Breast epithelium (tissue), 4 donors: ENCODE measurements at regions not wholly inside any gene's neighbourhood (a gene's known extent, or its start where the extent isn't known, plus 50 kb on each side); places are given as distances from the start of the nearest gene placed in this dataset.

Experiments used
- DNase-seq, 2 donors: peaks; one replicate each; pipeline ENCODE4 v3.0.0-alpha.2; 2019; ENCODE audit warnings: low spot score in 2 of 2
- H3K27ac ChIP-seq, 2 donors: fragments of 200-600 bp; sonication (generic) in 1 of 2; one replicate each; pipeline ENCODE4 v1.5.1; 2016 to 2019; ENCODE audit warnings: mild to moderate bottlenecking in 1 of 2
- H3K27me3 ChIP-seq, 2 donors: fragments of 200-600 bp; sonication (generic) in 1 of 2; one replicate each; pipeline versions ENCODE4 v1.5.1 to v1.6.0; 2017 to 2019; ENCODE audit warnings: control low read depth in 1 of 2, mild to moderate bottlenecking in 1 of 2
- H3K36me3 ChIP-seq: fragments of 200-600 bp; one replicate; pipeline ENCODE4 v1.5.1; 2019
- H3K4me1 ChIP-seq, 2 donors: fragments of 200-600 bp; sonication (generic); one replicate each; pipeline ENCODE4 v1.5.1; 2016 to 2019; ENCODE audit warnings: control low read depth in 1 of 2
- H3K4me3 ChIP-seq, 3 donors: fragments of 200-600 bp; sonication (generic); 1 replicate in 2 of 3; 2 replicates in 1 of 3; pipeline ENCODE4 v1.5.1; 2016 to 2019; ENCODE audit warnings: mild to moderate bottlenecking in 3 of 3, moderate library complexity in 2 of 3
- H3K9me3 ChIP-seq, 2 donors: fragments of 200-600 bp; sonication (generic) in 1 of 2; one replicate each; pipeline ENCODE4 v1.5.1; 2016 to 2019; ENCODE audit warnings: control low read depth in 1 of 2
- CTCF ChIP-seq, 3 donors: fragments of 450-650 bp; IDR thresholded peaks; one replicate each; pipeline ENCODE4 v1.5.1; 2016 to 2017; ENCODE audit warnings: antibody characterized with exemption in 3 of 3, mild to moderate bottlenecking in 3 of 3, moderate library complexity in 3 of 3
- POLR2A ChIP-seq: fragments of 450-650 bp; IDR thresholded peaks from one replicate; pipeline ENCODE4 v1.6.1; 2016; ENCODE audit warnings: antibody characterized with exemption, mild to moderate bottlenecking, moderate library complexity
- POLR2AphosphoS5 ChIP-seq, 3 donors: sonication (generic); formaldehyde crosslinking; IDR thresholded peaks; one replicate each; pipeline ENCODE4 v1.6.1; 2017; ENCODE audit warnings: antibody characterized with exemption in 3 of 3
- intact Hi-C: fragments of 100-400 bp; cut with DNase I; formaldehyde crosslinking; loops from one replicate; pipeline ENCODE4 v1.15.1; 2023; ENCODE audit warnings: low total_unique reads

- no peaks in the 10 kb centered on the region for H3K9me3 ChIP-seq
- intact Hi-C loops = no loop called here
- H3K4me3 ChIP-seq = peak overlapping the region; percentile 37 to 70 (median 51)
- no peak overlapping the region for H3K27ac ChIP-seq
- peaks cover 0 to 52% of the 10 kb centered on the region in 2 donors for H3K27me3 ChIP-seq
- peaks cover 0 to 4% of the 10 kb centered on the region in 2 donors for H3K4me1 ChIP-seq
- TF ChIP-seq CTCF (IDR thresholded peaks at IDR 0.05) (no peak), POLR2AphosphoS5 (IDR thresholded peaks at IDR 0.05) (no peak), POLR2A (no peak)
- no peaks in the 10 kb centered on the region for H3K36me3 ChIP-seq
- no peak for DNase-seq
These were observed 2185.1 kb upstream of the TENM3 start for GRCh38 chr4:180057891-180058671.

GRCh38 chr4:180058691-180059215 lies 2184.4 kb upstream of the TENM3 start:
- intact Hi-C loops = no loop called here
- no peak for DNase-seq
- peaks cover 0 to 55% of the 10 kb centered on the region in 2 donors for H3K27me3 ChIP-seq
- H3K27ac ChIP-seq = no peak overlapping the region
- H3K9me3 ChIP-seq = no peaks in the 10 kb centered on the region
- peak overlapping the region; percentile 37 to 70 (median 51) for H3K4me3 ChIP-seq
- TF ChIP-seq CTCF (IDR thresholded peaks at IDR 0.05) (no peak), POLR2AphosphoS5 (IDR thresholded peaks at IDR 0.05) (no peak), POLR2A (no peak)
- H3K4me1 ChIP-seq = peaks cover 0 to 4% of the 10 kb centered on the region in 2 donors
- no peaks in the 10 kb centered on the region for H3K36me3 ChIP-seq

GRCh38 chr4:180059216-180059881 lies 2183.9 kb upstream of the TENM3 start:
- intact Hi-C loops = no loop called here
- Histone ChIP-seq H3K4me3 (peak overlapping the region; percentile 37 to 70 (median 51)), H3K27ac (no peak overlapping the region), H3K4me1 (peaks cover 0 to 4% of the 10 kb centered on the region in 2 donors), H3K9me3 (no peaks in the 10 kb centered on the region), H3K27me3 (peaks cover 0 to 61% of the 10 kb centered on the region in 2 donors), H3K36me3 (no peaks in the 10 kb centered on the region)
- no peak for DNase-seq
- TF ChIP-seq POLR2A (no peak), POLR2AphosphoS5 (IDR thresholded peaks at IDR 0.05) (no peak), CTCF (IDR thresholded peaks at IDR 0.05) (no peak)

GRCh38 chr4:180060159-180060889 lies 2182.9 kb upstream of the TENM3 start:
- peaks cover 0 to 61% of the 10 kb centered on the region in 2 donors for H3K27me3 ChIP-seq
- H3K9me3 ChIP-seq = no peaks in the 10 kb centered on the region
- no peak overlapping the region for H3K27ac ChIP-seq
- peaks cover 0 to 4% of the 10 kb centered on the region in 2 donors for H3K4me1 ChIP-seq
- TF ChIP-seq POLR2A (no peak), POLR2AphosphoS5 (IDR thresholded peaks at IDR 0.05) (no peak), CTCF (IDR thresholded peaks at IDR 0.05) (no peak)
- intact Hi-C loops = no loop called here
- no peak for DNase-seq
- H3K36me3 ChIP-seq = no peaks in the 10 kb centered on the region
- H3K4me3 ChIP-seq = no peak overlapping the region
